ENCODE measurements at regions not wholly inside any gene's neighbourhood (a gene's known extent, or its start where the extent isn't known, plus 50 kb on each side); places are given as distances from the start of the nearest gene placed in this dataset.

DNA sequence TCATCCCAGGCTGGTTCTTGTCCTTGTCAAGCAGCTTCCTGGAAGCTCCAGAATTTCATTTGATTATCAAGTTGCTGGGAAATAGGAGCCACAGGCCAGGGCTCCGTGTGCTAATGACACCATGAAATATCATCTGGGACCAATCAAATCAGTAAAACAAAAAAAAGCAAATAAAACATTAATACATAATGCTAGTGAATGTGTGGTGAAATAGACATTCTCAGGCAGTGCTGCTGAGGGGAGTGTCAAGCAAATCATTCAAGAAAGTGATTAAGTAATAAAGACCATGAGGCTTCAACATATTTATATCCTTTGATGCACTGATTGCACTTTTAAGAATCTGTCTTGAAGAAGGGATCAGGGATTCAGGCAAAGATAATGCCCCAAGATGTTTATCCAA, 213.7 kb downstream of the MATN1 start:
- TF ChIP-seq, protein P1, sequence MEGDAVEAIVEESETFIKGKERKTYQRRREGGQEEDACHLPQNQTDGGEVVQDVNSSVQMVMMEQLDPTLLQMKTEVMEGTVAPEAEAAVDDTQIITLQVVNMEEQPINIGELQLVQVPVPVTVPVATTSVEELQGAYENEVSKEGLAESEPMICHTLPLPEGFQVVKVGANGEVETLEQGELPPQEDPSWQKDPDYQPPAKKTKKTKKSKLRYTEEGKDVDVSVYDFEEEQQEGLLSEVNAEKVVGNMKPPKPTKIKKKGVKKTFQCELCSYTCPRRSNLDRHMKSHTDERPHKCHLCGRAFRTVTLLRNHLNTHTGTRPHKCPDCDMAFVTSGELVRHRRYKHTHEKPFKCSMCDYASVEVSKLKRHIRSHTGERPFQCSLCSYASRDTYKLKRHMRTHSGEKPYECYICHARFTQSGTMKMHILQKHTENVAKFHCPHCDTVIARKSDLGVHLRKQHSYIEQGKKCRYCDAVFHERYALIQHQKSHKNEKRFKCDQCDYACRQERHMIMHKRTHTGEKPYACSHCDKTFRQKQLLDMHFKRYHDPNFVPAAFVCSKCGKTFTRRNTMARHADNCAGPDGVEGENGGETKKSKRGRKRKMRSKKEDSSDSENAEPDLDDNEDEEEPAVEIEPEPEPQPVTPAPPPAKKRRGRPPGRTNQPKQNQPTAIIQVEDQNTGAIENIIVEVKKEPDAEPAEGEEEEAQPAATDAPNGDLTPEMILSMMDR (IDR thresholded peaks at IDR 0.05; ENCODE audit: borderline replicate concordance, insufficient read depth, low read depth, low read length) = no peak
- no peak overlapping the region for H3K4me3 ChIP-seq (ENCODE audit: low read depth, low read length)

- H3K4me3 ChIP-seq (ENCODE audit: low read depth, low read length) = no peak overlapping the region
- TF ChIP-seq, protein P1 (IDR thresholded peaks at IDR 0.05; ENCODE audit: borderline replicate concordance, insufficient read depth, low read depth, low read length) = no peak
Observed at GRCh38 chr1:30508611-30509010, 214.8 kb downstream of the MATN1 start.

- TF ChIP-seq, protein P1 (IDR thresholded peaks at IDR 0.05; ENCODE audit: borderline replicate concordance, insufficient read depth, low read depth, low read length) = no peak
- H3K4me3 ChIP-seq (ENCODE audit: low read depth, low read length) = no peak overlapping the region
Observed at GRCh38 chr1:30508175-30508448, 215.3 kb downstream of the MATN1 start.

DNA sequence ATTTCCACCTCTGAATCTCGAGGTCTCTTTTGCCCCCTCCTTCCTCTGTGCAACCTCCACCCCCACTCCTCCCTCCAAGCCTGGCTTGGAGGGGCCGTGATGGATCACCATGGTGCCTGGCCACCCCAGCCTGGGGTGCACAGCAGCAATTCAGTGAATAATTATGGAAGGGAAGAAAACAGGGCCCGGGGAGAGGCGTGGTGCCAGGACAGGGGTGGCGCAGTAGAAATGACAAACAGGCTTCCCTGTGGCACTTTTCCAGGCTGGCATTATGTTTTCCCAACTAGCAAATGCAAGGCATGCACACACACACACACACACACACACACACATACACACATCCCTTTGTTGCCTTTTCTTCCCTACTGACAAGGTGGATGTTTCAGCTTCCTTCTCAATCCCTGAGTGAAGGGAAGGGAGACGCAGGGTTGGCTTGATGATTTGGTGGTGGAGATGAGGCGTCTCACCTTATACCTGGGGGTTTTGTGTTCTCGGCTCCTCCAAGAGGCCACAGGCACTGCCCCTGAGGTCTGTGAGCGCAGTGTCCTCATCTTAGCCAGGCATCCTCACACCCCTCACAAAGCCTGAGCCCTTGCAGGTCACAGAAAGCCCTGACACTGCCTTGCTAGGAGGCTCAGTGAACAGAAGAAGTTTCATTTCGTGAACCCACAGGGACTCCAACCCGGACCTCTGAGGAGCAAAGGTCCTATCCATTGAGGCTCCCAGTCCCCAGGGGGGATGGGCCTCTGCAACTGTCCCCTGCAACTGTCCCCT, 215.8 kb downstream of the MATN1 start:
- TF ChIP-seq, protein P1 (IDR thresholded peaks at IDR 0.05; ENCODE audit: borderline replicate concordance, insufficient read depth, low read depth, low read length) = no peak
- H3K4me3 ChIP-seq (ENCODE audit: low read depth, low read length) = no peak overlapping the region

DNA sequence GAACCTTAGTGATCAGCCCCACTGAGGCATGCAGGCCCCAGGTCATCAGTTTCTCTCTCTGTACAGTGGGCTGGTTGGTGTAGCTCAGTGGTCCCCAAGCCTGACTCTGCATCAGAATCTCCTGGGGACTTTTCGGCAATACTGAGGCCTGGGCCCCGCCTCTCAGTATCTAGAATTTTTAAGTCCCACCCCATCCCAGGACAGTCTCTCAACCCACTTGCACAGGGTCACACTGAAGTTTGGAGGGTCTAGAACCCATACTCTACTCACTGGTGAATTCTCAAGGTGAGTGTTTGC, 216.4 kb downstream of the MATN1 start:
- H3K4me3 ChIP-seq (ENCODE audit: low read depth, low read length) = no peak overlapping the region
- TF ChIP-seq, protein P1 (IDR thresholded peaks at IDR 0.05; ENCODE audit: borderline replicate concordance, insufficient read depth, low read depth, low read length) = no peak

GRCh38 chr1:30506291-30507015, 216.9 kb downstream of the MATN1 start:
- TF ChIP-seq, protein P1 (IDR thresholded peaks at IDR 0.05; ENCODE audit: borderline replicate concordance, insufficient read depth, low read depth, low read length) = no peak

DNA sequence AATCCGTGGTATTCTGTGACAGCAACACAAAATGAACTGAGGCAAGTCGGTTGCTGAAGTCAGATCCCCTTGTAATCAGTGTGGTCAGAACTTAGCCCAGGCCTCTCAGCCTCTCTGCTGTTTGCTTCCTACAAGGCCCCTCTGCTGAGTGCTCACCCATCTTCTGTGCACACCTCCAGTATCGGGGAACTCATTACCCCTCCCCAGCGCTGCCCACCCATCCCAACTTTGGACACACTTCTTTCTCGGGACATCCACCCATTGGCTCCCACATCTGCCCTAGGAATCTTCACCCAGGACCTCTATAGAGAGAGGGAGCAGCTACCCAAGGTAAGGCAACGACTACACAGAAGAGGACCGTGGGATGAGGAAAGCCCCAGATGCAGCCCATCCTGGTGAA, 217.5 kb downstream of the MATN1 start:
- H3K4me3 ChIP-seq (ENCODE audit: low read depth, low read length) = no peak overlapping the region
- TF ChIP-seq, protein P1 (IDR thresholded peaks at IDR 0.05; ENCODE audit: borderline replicate concordance, insufficient read depth, low read depth, low read length) = no peak

More at GRCh38 chr1:30506291-30507015, 216.9 kb downstream of the MATN1 start:
- no peak overlapping the region for H3K4me3 ChIP-seq (ENCODE audit: low read depth, low read length)

Measured in GM12875 (cell line).